ENCODE measurements at regions not wholly inside any gene's neighbourhood (a gene's known extent, or its start where the extent isn't known, plus 50 kb on each side); places are given as distances from the start of the nearest gene placed in this dataset.

DNA sequence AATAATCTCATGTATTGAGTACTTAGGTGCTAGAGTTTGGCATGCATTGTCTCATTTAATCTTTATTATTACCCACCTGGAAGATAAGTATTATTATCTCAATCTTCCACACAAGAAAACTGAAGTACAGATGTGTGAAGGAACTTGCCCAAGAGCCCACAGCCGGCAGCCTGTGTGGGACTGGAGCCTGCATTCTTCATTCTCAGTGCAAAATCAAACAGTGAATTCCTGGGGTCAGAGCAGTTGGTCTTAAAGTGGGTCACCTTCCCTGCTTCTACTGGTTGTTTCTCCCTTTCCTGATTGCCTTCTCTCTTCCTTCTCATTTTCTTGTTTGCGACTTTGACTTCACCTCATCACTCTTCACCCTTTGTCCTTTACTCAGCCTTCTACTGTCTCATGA is 144.7 kb upstream of the LYZL1 start:
- ChIA-PET CTCF (ENCODE audit: low intra/inter-chr PET ratio) (no interaction called here), POLR2A (interaction anchor here (1.4 kb wide), 1 partner anchor 12 kb away, joined by 10 read pairs; no protein-coding TSS in a partner anchor)
- 19% methylated on average over 2 of the region's 2 CpGs for WGBS (ENCODE audit: insufficient coverage, low coverage, missing lambda C conversion rate)
- in situ Hi-C loops (cut with MboI) = loop anchor here (25.0 kb wide), 1 partner anchor 482 kb away; no protein-coding TSS in a partner anchor
- ATAC-seq = no peak
- Histone ChIP-seq H3K36me3 (ENCODE audit: control insufficient read depth, insufficient read depth, low read length) (no peaks in the 10 kb centered on the region), H3K4me3 (no peak overlapping the region), H2AFZ (ENCODE audit: low read depth, low read length) (no peak overlapping the region), H3K9me3 (replicated peaks; ENCODE audit: control insufficient read depth, insufficient read depth, low read depth, low read length) (no peaks in the 10 kb centered on the region), H3K9ac (ENCODE audit: insufficient read depth in 1 of 2, low read depth in 2 of 2, low read length in 2 of 2) (no peak overlapping the region), H3K4me2 (ENCODE audit: insufficient read depth, low read length) (no peak overlapping the region), H4K20me1 (replicated peaks; ENCODE audit: control insufficient read depth, insufficient read depth, low read length) (no peaks in the 10 kb centered on the region), H3K4me1 (replicated peaks in 1 of 2; ENCODE audit: control insufficient read depth in 2 of 2, insufficient read depth in 2 of 2, low read length in 2 of 2) (peaks cover 0 to 8% of the 10 kb centered on the region in 2 experiments; a peak in 3 of 5 replicates), H3K9me1 (ENCODE audit: control insufficient read depth, insufficient read depth, low read length) (no peaks in the 10 kb centered on the region), H3K27ac (ENCODE audit: extremely low read depth, low read depth, low read length) (no peak overlapping the region), H3K79me2 (ENCODE audit: control insufficient read depth, insufficient read depth, low read length) (no peaks in the 10 kb centered on the region), H3K27me3 (ENCODE audit: control insufficient read depth in 2 of 2, insufficient read depth in 2 of 2, low read length in 2 of 2) (peaks cover 3 to 10% of the 10 kb centered on the region in 2 experiments; a peak in 4 of 5 replicates)
- DNase-seq (ENCODE audit: extremely low read depth in 1 of 4, low spot score in 3 of 4) = no peak
- FAIRE-seq = no peak
- no TSS peak for BruUV-seq (replicated peaks)
- intact Hi-C loops (cut with micrococcal nuclease) = no loop called here
- no peak for TF ChIP-seq ETS2 (tag; IDR thresholded peaks at IDR 0.05; ENCODE audit: borderline replicate concordance, poor library complexity, severe bottlenecking)
- TF ChIP-seq MECOM (CRISPR knock-in tag; IDR thresholded peaks at IDR 0.05) = no peak
- TF ChIP-seq, protein P1, sequence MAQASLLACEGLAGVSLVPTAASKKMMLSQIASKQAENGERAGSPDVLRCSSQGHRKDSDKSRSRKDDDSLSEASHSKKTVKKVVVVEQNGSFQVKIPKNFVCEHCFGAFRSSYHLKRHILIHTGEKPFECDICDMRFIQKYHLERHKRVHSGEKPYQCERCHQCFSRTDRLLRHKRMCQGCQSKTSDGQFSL (CRISPR knock-in tag; IDR thresholded peaks at IDR 0.05) = no peak
- TF ChIP-seq, protein P1 (tag; IDR thresholded peaks at IDR 0.05) = no peak
- no peak for TF ChIP-seq ZKSCAN8 (CRISPR knock-in tag; IDR thresholded peaks at IDR 0.05)
- TF ChIP-seq FOXP1 (CRISPR knock-in tag; IDR thresholded peaks at IDR 0.05) = no peak
- TF ChIP-seq, protein P2, sequence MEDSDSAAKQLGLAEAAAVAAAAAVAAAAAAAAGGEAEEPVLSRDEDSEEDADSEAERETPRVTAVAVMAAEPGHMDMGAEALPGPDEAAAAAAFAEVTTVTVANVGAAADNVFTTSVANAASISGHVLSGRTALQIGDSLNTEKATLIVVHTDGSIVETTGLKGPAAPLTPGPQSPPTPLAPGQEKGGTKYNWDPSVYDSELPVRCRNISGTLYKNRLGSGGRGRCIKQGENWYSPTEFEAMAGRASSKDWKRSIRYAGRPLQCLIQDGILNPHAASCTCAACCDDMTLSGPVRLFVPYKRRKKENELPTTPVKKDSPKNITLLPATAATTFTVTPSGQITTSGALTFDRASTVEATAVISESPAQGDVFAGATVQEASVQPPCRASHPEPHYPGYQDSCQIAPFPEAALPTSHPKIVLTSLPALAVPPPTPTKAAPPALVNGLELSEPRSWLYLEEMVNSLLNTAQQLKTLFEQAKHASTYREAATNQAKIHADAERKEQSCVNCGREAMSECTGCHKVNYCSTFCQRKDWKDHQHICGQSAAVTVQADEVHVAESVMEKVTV (CRISPR knock-in tag; IDR thresholded peaks at IDR 0.05) = no peak
- TF ChIP-seq GATA2 (CRISPR knock-in tag; IDR thresholded peaks at IDR 0.05) = no peak
- TF ChIP-seq, protein P3, sequence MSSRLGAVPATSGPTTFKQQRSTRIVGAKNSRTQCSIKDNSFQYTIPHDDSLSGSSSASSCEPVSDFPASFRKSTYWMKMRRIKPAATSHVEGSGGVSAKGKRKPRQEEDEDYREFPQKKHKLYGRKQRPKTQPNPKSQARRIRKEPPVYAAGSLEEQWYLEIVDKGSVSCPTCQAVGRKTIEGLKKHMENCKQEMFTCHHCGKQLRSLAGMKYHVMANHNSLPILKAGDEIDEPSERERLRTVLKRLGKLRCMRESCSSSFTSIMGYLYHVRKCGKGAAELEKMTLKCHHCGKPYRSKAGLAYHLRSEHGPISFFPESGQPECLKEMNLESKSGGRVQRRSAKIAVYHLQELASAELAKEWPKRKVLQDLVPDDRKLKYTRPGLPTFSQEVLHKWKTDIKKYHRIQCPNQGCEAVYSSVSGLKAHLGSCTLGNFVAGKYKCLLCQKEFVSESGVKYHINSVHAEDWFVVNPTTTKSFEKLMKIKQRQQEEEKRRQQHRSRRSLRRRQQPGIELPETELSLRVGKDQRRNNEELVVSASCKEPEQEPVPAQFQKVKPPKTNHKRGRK (tag; IDR thresholded peaks at IDR 0.05) = no peak
- no peak for TF ChIP-seq RBM17 (IDR thresholded peaks at IDR 0.05; ENCODE audit: borderline replicate concordance, low read depth, low read length)
- no peak for TF ChIP-seq HSF4 (CRISPR knock-in tag; IDR thresholded peaks at IDR 0.05; ENCODE audit: borderline replicate concordance)
- TF ChIP-seq, protein P4, sequence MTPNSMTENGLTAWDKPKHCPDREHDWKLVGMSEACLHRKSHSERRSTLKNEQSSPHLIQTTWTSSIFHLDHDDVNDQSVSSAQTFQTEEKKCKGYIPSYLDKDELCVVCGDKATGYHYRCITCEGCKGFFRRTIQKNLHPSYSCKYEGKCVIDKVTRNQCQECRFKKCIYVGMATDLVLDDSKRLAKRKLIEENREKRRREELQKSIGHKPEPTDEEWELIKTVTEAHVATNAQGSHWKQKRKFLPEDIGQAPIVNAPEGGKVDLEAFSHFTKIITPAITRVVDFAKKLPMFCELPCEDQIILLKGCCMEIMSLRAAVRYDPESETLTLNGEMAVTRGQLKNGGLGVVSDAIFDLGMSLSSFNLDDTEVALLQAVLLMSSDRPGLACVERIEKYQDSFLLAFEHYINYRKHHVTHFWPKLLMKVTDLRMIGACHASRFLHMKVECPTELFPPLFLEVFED (CRISPR knock-in tag; conservative IDR thresholded peaks at IDR 0.05) = no peak
- TF ChIP-seq LCOR (CRISPR knock-in tag; IDR thresholded peaks at IDR 0.05) = no peak
- TF ChIP-seq, protein P5, sequence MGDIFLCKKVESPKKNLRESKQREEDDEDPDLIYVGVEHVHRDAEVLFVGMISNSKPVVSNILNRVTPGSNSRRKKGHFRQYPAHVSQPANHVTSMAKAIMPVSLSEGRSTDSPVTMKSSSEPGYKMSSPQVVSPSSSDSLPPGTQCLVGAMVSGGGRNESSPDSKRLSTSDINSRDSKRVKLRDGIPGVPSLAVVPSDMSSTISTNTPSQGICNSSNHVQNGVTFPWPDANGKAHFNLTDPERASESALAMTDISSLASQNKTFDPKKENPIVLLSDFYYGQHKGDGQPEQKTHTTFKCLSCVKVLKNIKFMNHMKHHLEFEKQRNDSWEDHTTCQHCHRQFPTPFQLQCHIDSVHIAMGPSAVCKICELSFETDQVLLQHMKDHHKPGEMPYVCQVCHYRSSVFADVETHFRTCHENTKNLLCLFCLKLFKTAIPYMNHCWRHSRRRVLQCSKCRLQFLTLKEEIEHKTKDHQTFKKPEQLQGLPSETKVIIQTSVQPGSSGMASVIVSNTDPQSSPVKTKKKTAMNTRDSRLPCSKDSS (IDR thresholded peaks at IDR 0.05; ENCODE audit: low read depth, partially characterized antibody) = no peak
